ENCODE measurements at regions not wholly inside any gene's neighbourhood (a gene's known extent, or its start where the extent isn't known, plus 50 kb on each side); places are given as distances from the start of the nearest gene placed in this dataset.

- H3K4me1 Mint-ChIP-seq (ENCODE audit: low read depth, unreplicated experiment): peaks cover 71% of the 10 kb centered on the region
- BruUV-seq (replicated peaks): no TSS peak
- intact Hi-C loops (cut with micrococcal nuclease; ENCODE audit: unreplicated experiment): loop anchor here (10.0 kb wide), 1 partner anchor 241 kb away; no protein-coding TSS in a partner anchor
- H3K27ac Mint-ChIP-seq (ENCODE audit: unreplicated experiment): peak overlapping the region; percentile 99
- TF ChIP-seq CTCF (IDR thresholded peaks at IDR 0.05; ENCODE audit: unreplicated experiment): no peak
- no peak for DNase-seq
- peaks cover 18% of the 10 kb centered on the region for H3K36me3 Mint-ChIP-seq (ENCODE audit: insufficient read depth, unreplicated experiment)
- CTCF ChIA-PET: no interaction called here
- H3K27me3 Mint-ChIP-seq (ENCODE audit: unreplicated experiment): no peaks in the 10 kb centered on the region
- H3K4me3 Mint-ChIP-seq (ENCODE audit: low read depth, unreplicated experiment): peak overlapping the region; percentile 50
- no peaks in the 10 kb centered on the region for H3K9me3 Mint-ChIP-seq (ENCODE audit: low read depth, unreplicated experiment)
Observed at GRCh38 chr2:150165442-150165841, 322.0 kb downstream of the RND3 start.

- TF ChIP-seq CTCF (IDR thresholded peaks at IDR 0.05; ENCODE audit: unreplicated experiment): no peak
- H3K27me3 Mint-ChIP-seq (ENCODE audit: unreplicated experiment): no peaks in the 10 kb centered on the region
- CTCF ChIA-PET: interaction anchor here (1.2 to 1.6 kb wide), 2 partner anchors 20 to 310 kb away, joined by 3 to 5 read pairs; no protein-coding TSS in a partner anchor
- no TSS peak for BruUV-seq (replicated peaks)
- no peaks in the 10 kb centered on the region for H3K9me3 Mint-ChIP-seq (ENCODE audit: low read depth, unreplicated experiment)
- peak overlapping the region; percentile 9 for H3K27ac Mint-ChIP-seq (ENCODE audit: unreplicated experiment)
- H3K4me3 Mint-ChIP-seq (ENCODE audit: low read depth, unreplicated experiment): no peak overlapping the region
- H3K36me3 Mint-ChIP-seq (ENCODE audit: insufficient read depth, unreplicated experiment): peaks cover 16% of the 10 kb centered on the region
- H3K4me1 Mint-ChIP-seq (ENCODE audit: low read depth, unreplicated experiment): peaks cover 48% of the 10 kb centered on the region
- no peak for DNase-seq
- intact Hi-C loops (cut with micrococcal nuclease; ENCODE audit: unreplicated experiment): loop anchor here (10.0 kb wide), 1 partner anchor 238 kb away; no protein-coding TSS in a partner anchor
Observed at GRCh38 chr2:150162241-150162942, 325.1 kb downstream of the RND3 start.

GRCh38 chr2:150160058-150160457, 327.4 kb downstream of the RND3 start:
- H3K9me3 Mint-ChIP-seq (ENCODE audit: low read depth, unreplicated experiment): no peaks in the 10 kb centered on the region
- no TSS peak for BruUV-seq (replicated peaks)
- H3K4me1 Mint-ChIP-seq (ENCODE audit: low read depth, unreplicated experiment): peaks cover 40% of the 10 kb centered on the region
- no peaks in the 10 kb centered on the region for H3K36me3 Mint-ChIP-seq (ENCODE audit: insufficient read depth, unreplicated experiment)
- DNase-seq: no peak
- TF ChIP-seq CTCF (IDR thresholded peaks at IDR 0.05; ENCODE audit: unreplicated experiment): no peak
- CTCF ChIA-PET: no interaction called here
- peak overlapping the region; percentile 20 for H3K27ac Mint-ChIP-seq (ENCODE audit: unreplicated experiment)
- intact Hi-C loops (cut with micrococcal nuclease; ENCODE audit: unreplicated experiment): loop anchor here (10.0 kb wide), 1 partner anchor 235 kb away; no protein-coding TSS in a partner anchor
- no peaks in the 10 kb centered on the region for H3K27me3 Mint-ChIP-seq (ENCODE audit: unreplicated experiment)
- no peak overlapping the region for H3K4me3 Mint-ChIP-seq (ENCODE audit: low read depth, unreplicated experiment)

GRCh38 chr2:150159300-150159699, 328.2 kb downstream of the RND3 start:
- peaks cover 47% of the 10 kb centered on the region for H3K4me1 Mint-ChIP-seq (ENCODE audit: low read depth, unreplicated experiment)
- H3K27me3 Mint-ChIP-seq (ENCODE audit: unreplicated experiment): no peaks in the 10 kb centered on the region
- TF ChIP-seq CTCF (IDR thresholded peaks at IDR 0.05; ENCODE audit: unreplicated experiment): no peak
- DNase-seq: no peak
- no peaks in the 10 kb centered on the region for H3K36me3 Mint-ChIP-seq (ENCODE audit: insufficient read depth, unreplicated experiment)
- CTCF ChIA-PET: no interaction called here
- BruUV-seq (replicated peaks): no TSS peak
- no peak overlapping the region for H3K27ac Mint-ChIP-seq (ENCODE audit: unreplicated experiment)
- H3K9me3 Mint-ChIP-seq (ENCODE audit: low read depth, unreplicated experiment): no peaks in the 10 kb centered on the region
- intact Hi-C loops (cut with micrococcal nuclease; ENCODE audit: unreplicated experiment): no loop called here
- no peak overlapping the region for H3K4me3 Mint-ChIP-seq (ENCODE audit: low read depth, unreplicated experiment)

All from Calu3 (cell line).